ENCODE measurements at regions not wholly inside any gene's neighbourhood (a gene's known extent, or its start where the extent isn't known, plus 50 kb on each side); places are given as distances from the start of the nearest gene placed in this dataset.

- TF ChIP-seq, protein P1, sequence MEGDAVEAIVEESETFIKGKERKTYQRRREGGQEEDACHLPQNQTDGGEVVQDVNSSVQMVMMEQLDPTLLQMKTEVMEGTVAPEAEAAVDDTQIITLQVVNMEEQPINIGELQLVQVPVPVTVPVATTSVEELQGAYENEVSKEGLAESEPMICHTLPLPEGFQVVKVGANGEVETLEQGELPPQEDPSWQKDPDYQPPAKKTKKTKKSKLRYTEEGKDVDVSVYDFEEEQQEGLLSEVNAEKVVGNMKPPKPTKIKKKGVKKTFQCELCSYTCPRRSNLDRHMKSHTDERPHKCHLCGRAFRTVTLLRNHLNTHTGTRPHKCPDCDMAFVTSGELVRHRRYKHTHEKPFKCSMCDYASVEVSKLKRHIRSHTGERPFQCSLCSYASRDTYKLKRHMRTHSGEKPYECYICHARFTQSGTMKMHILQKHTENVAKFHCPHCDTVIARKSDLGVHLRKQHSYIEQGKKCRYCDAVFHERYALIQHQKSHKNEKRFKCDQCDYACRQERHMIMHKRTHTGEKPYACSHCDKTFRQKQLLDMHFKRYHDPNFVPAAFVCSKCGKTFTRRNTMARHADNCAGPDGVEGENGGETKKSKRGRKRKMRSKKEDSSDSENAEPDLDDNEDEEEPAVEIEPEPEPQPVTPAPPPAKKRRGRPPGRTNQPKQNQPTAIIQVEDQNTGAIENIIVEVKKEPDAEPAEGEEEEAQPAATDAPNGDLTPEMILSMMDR (IDR thresholded peaks at IDR 0.05), result no peak
- TF ChIP-seq EZH2 (IDR thresholded peaks at IDR 0.05; ENCODE audit: borderline replicate concordance, insufficient read depth, low read depth, low read length, poor library complexity, severe bottlenecking), result no peak
Observed at GRCh38 chr3:95725770-95726169, 1088.6 kb upstream of the EPHA6 start.

All from B cell (primary cell).